ENCODE measurements at regions not wholly inside any gene's neighbourhood (a gene's known extent, or its start where the extent isn't known, plus 50 kb on each side); places are given as distances from the start of the nearest gene placed in this dataset.

DNA sequence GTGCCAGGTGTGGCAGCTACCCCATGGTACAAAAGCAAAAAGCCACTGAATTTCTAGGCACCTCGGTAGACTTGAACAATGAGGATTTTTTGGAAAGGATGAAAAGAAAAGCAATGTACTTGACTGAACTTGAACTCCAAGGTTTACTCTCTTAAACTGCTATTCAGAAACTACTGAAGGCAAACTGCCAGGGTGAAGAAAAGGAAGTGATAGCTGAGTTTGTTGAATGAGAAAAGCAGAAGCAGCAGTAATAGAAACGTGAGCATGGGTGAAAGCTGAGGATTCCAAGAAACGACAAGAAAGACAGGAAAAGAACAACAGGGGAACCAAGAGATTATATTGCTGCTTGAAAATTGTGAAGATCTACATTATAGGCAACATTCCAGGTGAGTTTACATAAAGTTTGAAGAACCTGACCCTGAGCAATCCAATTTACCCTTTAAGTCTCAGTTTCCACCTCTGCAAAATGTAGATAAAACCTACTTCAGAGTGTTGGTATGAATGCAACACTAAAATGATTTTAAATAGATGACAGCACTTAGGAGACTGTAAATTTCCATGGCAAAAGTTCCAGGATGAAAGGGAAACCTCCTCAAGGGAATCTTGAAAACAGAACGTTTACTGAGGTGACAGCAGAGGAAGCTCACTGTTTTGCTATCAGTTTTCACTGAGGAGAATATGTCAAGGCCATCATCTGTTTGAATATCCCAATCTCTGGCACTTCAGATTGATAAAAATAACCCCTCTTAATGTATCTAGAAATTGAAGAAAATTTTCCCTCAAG, 245.8 kb downstream of the SPATA31D1 start:
- DNase-seq: no peak

DNA sequence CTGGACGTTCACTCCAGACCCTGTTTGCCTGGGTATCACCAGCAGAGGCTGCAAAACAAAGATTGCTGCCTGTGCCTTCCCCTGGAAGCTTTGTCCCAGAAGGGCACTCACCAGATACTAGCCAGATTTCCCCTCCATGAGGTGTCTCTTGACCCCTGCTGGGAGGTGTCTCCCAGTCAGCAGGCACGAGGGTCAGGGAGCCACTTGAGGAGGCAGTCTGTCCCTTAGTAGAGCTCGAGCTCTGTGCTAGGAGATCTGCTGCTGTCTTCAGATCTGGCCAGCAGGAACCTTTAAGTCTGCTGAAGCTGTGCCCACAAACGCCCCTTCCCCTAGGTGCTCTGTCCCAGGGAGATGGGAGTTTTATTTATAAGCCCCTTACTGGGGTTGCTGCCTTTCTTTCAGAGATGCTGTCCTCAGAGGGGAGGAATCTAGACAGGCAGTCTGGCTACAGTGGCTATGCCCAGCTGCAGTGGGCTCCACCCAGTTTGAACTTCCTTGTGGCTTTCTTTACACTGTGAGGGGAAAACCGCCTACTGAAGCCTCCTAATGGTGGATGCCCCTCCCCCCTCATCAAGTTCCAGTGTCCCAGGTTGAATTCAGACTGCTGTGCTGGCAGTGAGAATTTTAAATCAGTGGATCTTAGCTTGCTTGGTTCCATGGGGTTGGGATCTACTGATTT, 253.9 kb downstream of the SPATA31D1 start:
- no peak for DNase-seq

DNA sequence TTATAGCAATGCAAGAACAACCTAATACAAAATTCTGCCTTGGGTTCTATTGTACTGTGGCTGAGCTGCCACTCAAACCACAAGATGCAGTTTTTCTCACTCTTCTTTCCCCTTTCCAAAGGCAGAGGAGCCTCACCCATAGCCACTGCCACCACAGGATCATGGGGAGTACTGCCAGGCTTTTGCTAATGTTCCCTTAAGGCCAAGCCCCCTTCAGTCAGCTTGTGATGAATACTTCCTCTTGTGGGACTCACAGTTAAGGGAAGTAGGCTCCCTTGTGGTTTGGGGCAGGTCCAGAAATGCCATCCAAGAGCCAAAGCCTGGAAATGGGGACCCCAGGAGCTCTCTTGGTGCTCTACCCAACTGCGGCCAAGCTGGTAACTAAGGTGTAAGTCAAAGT, 258.7 kb downstream of the SPATA31D1 start:
- DNase-seq: no peak

DNA sequence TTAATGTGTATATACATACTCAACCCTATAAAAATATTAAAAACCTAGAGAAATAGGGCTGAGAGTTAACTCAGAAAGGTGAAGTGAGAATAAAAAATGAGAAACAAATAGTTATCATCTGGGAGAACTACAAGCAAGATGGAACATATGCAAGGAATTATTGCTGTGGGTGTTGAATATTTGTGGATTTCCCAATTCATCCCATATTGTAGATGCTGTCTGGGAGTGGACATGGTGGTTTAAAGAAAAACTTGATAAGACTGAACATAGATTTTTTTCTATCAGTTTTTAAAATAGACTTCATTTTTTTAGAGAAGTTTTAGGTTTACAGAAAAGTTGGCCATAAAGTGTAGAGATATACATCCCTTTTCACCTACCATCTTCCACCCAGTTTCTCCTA, 263.5 kb downstream of the SPATA31D1 start:
- DNase-seq: no peak

DNA sequence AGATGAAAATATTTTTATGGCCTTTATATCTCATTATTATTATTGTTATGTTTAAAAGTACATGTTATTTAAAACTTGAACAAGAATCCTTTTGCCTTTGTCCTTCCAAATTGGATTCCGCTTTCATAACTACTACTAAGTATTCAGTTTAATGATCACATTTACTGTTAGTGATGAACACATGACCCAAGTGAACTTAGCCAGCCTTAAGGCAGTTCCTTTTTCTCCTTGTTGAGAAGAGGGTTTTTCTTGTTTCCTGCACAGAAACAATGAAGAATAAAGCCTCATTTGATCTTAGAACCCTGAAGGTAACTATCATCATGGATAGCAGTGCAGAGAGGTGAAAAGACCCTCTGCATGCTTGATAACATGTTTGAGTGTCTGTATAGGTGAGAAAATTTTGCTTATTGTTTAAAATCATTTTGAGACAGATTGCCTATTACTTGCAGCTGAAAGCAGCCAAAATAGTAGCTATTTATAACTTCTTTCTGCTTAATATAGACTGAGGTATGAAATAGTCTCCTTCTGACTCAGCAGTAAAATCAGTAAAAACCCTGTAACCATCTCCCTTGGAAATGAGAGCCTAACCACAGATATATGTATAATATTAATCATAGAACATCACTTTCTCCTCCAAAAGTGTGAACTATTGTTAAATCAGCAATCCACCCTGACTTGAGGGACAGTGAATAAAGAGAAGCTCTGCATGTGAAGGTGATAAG, 266.2 kb downstream of the SPATA31D1 start:
- no peak for DNase-seq

DNA sequence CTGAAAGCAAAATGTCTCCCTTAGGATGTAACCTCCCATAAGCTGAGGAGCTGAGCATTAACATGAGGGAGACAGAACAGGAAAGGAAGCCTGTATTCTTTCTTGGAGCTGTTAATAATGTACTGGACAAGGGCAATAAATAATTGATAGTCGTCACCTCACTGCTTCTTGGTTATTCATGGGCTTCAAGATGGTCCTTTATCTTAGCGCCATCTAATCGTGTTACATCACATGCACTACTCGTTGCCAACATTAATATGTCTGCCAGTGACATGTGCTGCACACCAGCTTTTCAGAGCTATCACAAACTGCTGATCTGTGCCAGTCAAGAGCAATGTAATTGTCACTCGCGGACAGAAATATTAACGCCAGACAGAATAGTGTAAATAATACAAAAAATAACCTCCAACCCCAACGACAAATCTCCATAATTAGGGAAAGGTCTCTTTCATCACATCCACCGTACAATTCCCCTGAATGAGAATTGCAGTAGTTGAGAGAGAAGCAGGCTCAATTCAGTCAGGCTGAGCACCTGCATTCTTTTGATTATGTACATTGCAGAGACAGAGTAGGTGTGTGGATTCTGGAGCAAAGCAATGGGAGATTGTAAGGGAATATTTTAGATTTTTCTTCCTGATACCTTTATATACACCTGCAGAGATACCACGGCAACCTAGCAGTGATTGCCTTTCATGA, 267.1 kb downstream of the SPATA31D1 start:
- no peak for DNase-seq

DNA sequence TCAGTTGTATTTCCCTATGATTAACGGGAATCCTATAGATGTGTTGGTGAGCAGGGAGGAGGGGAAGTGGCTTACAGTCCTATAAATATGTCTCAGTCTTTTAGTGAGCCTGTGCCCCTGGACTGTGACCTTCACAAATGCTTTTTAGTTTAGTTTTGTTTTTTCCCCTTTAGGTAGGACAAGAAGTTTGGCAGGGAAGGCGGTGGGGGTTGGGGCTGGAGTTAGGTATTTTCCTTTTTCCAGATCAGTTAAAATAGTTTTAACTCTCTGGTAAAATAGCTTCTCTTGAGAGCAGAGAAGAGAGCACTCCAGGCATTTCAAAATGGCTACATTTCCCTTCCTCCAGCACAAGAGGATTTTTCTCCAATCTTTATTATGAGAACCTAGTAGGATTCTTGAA, 272.1 kb downstream of the SPATA31D1 start:
- DNase-seq: no peak

DNA sequence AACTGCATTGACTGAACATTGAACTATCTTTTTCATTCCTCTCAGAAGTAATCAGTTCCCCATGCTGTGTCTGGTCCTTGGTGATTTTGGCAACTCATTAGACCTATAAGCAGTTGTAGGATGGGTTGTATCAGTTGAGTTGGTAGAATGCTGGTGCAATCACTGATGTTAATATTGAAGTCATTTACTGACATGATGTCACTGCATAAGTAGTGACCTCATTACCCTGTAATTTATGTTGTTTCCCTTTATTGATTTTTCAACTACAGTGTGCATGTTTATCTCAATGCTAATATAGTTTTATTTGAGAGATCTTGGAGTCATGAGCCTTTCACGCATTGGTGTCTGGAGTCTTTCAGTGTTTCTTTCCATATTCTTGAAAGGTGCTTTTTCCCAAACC, 275.0 kb downstream of the SPATA31D1 start:
- DNase-seq: no peak

DNA sequence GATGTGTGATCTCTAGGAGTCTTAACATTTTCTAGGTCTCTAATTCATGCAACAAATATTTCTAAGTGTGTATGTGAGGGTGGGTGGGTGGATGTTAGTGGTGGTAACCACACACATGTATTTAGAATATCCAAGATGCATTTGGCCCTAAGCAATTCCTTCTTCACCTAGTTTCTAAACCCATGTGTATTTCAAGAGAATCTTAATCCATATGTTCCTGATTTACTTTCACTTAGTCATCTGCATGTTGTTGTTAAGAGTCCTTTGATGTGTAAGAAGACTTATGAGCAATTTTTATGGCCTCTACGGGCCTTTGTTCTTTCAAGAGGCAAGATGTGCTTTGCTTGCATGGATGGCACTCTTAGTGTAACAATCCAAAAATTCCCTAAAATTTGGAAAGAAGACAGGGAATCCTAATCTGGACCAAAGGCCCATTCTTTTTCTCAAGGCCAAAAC, 282.6 kb downstream of the SPATA31D1 start:
- DNase-seq: no peak

DNA sequence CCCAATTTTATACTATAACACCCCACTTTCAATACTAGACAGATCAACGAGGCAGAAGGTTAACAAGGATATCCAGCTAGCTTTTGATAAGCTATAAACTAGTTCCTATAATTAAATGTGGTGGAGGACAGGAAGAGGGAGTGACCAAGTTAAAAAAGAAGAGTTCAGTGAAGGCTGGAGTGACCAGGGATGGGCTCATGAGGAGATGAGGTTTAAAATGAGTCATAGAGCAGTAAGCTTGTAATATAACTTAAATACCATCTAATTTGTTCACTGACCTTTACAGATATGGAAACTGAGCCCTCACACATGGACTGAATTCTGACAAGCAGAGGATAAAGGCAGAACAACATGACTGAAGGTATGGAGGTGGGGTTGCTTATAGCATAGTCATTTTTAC, 284.5 kb downstream of the SPATA31D1 start:
- no peak for DNase-seq

DNA sequence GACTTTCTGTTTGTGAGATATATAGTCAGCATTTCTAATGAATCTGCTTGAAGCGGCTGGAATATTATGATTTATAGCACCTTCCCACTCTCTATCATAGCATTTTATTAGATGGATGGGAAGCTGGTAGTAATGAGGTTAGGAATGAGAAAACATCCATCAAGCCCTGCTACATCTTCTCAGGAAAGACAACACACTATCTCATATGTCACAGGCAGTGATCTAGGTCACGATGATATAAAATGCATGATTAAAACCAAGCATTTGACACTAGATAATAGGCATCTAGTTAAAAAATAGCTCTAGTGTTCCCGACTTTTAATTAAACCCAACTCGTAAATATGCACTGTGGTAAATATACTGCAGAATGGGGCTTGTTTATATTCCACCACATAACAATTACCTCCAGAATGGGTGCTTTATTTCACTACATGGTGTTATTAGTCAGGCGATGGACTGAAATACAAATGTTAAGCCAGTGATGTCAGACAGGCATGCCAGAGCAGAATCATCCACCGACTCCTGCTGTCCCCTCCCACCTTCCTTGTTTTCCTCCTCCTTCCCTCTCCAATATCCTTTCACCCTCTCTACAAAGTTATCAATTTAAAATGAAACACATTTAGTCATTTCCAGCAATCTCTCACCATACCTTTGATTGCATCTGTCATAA, 286.8 kb downstream of the SPATA31D1 start:
- no peak for DNase-seq

DNA sequence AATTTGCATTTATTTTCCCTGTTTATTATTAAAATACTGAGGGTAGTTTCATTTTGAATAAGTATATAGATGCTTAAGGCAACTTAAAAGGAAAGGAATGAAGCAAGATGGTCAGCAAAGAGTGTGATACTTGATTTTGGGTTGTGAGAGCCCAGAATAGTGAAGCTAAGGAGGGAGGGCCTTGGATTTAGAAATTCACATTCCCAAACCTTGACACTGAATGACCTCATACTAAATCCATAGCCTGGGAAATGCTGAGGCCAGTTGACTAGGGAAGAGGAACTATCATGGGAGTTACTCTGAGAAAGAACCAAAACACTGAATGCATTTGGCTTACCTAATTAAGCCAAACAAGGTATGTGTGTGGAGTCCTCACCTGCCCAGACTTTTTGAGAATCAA, 292.5 kb downstream of the SPATA31D1 start:
- no peak for DNase-seq

DNA sequence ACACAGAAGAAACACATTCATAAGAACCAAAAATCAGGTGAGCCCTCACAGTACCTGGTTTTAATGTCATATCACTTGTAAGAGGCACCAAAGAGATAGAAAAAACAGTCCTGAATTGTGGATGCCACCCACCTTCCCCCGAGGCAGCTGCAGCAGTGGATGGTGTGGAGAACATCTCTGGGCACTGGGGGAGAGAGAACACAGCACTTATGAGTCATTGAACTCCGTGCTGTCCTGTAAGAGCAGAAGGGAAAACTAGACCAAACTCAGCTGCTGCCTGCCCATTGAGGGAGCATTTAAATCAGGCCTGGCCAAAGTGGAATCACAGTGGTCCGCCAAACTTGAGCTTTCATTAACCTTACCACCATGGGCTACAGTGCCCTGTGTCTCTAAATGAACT, 296.2 kb downstream of the SPATA31D1 start:
- DNase-seq: no peak

DNA sequence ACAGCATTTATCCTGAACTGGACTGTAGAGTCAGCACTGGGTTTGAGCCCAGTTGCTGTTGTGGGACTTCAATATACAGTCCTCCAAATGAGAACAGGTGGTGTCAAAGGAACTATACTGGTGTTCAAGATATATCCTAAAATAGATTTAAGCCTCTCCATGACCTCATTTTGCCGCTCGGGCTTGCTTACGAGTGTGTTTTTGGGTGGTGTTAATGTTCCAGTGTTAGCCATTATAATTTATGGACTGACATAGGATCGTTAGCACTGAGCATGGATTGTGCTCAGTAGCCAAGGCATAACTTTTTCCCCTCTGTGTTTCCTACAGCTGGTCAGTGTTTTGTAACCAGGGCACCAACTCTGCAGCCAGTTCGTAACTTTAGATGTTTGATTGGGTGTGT, 306.6 kb downstream of the SPATA31D1 start:
- no peak for DNase-seq

DNA sequence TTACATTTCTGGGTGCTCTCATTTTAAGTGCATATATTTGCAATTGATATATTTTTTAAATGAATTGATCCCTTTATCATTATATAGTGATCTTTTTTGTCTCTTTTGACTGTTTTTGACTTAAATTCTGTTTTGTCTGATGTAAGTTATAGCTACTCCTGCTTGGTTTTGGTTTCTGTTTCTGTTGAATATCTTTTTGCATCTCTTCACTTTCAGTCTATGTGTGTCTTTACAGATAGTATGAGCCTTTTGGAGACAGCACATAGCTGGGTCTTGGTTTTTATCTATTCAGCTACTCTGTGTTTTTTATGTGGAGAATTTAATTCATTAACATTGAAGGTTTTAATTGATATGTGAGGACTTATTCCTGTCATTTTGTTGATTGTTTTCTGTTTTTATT, 311.3 kb downstream of the SPATA31D1 start:
- no peak for DNase-seq

DNA sequence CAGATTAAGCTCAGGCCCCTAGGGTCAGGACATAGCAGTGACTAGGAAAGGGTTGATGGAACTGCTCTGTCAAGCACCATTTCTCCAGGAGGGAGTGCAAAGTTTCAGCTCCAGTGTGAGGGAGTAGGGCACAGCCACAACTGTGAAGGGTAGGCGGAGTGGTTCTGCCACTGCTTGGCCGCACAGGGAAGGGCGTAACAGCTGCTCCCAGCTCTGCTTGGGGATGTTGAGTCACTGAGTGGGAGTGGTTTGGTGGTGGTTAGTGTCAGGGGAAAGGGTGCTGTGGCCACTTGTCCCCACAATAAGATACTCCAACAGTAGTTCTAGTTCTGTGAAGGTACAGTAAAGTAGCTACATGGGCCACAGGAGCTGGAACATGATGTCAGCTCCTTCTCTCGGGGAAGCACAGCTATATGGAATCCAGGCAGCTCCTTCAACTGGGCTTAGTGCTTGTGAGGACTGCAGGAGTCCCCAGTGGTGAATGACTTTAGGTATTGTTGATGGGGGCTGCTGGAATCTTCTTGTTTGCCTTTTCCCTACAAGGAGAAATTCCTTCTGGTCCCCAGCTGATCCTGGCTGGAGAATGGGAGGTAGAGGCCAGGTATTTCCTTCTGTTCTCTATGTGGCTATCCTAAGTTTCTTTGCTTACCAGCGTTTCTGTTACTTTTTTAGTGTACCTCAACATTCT, 314.5 kb downstream of the SPATA31D1 start:
- no peak for DNase-seq

DNA sequence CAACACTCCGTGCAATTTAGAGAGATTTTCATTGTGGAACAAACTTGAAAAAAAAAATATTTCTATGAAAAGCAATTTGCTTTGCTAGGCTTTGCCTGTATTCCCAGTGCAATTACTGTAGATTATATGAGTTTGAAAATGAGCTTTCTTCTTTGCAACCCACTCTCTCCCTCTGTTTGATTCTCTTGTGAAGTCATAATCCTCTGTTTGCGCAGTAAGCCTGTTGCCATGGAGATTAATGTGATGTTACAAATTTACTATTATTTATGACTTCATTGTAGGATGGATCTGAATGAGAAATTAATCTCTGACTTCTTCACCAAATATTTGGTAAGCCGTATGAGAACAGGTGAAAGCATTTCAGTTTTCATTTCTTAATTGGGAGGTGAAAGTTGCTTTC, 320.3 kb downstream of the SPATA31D1 start:
- no peak for DNase-seq

DNA sequence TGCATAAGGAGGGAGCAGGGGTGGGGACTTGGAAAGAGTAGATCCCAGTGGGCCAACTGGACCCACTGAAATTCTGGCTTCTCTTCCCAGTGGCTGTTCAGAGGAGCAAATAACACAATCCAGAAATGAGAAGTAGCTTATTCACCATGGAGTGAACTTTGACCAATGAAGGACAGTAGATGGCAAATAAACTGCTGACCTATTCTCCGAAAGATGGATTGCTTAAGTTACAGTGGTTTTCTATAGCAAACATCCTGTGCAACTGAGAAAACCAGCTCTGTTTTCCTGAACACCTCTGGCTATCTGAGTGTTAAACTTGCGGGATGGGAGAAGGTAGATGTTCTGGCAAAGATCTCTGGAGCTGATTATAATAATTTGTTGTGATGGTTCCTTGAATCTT, 325.1 kb downstream of the SPATA31D1 start:
- no peak for DNase-seq

DNA sequence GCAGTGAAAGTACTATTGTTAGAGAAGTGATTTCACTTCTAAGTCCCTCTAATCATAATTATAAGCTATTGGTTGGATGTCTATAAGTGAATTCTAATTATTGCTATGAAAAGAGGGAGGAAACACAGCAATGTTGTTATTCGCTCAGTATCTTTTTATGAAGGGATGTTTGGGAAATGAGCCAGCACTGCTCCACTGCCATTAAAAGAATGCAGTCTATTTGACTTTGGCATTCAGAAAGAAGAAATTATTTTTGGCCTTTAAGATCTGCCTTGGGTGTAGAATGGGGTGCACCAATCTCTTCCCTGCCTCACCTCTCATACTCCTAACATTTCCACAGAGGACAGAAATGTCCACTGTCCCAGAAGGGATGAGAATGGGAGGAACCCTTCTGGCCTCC, 332.0 kb downstream of the SPATA31D1 start:
- DNase-seq: no peak

DNA sequence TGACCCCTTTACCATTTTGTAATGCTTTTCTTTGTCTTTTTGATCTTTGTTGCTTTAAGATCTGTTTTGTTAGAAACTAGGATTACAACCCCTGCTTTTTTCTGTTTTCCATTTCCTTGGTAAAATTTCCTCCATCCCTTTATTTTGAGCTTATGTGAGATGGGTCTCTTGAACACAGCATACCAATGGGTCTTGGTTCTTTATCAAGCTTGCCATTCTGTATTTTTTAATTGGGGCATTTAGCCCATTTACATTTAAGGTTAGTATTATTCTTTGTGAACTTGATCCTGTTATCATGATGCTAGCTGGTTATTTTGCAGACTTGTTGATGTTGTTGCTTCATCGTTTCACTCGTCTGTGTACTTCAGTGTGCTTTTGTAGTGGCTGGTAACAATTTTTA, 337.3 kb downstream of the SPATA31D1 start:
- no peak for DNase-seq

DNA sequence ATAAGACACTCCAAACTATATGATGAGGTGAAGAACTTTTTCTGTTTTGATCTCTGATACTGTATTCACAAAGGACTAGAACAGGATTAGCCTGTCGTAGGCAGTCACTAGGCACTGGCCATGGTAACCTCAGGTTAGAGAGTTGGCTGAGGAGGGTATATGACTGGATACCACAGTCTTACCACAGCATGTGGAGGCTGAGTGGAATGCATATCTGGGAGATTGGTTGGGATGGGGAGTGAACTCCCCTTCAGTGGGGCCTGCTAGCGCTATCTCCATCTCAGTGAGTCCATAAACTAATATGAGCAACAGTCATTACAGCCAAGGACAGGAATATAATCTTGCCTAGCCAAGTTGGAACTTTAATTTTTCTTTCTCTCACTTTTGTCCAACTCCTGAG, 339.1 kb downstream of the SPATA31D1 start:
- DNase-seq: no peak

DNA sequence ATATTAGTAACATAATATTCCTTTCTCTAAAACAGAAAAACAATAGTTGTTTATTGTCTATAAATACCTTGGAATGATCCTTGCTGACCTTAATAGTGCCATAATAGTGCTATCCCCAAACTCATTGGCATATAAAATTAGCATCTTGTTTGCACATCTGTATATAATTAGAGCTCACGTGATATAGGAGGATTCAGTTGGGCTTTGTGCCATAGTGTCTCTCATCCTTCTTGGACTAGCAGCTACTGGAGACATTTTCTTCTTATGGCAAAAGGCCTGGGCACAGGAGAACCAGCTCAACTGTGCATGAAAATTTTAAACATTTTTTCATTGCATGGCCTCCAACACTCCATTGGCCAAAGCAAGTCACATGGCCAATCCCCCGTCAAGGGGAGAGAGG, 342.5 kb downstream of the SPATA31D1 start:
- no peak for DNase-seq
